ENCODE measurements at regions not wholly inside any gene's neighbourhood (a gene's known extent, or its start where the extent isn't known, plus 50 kb on each side); places are given as distances from the start of the nearest gene placed in this dataset.

GRCh38 chr2:7924023-7924762 lies 757.7 kb upstream of the ID2 start:
- Histone ChIP-seq H3K4me3 (ENCODE audit: low read depth, low read length, poor library complexity, severe bottlenecking) (no peak overlapping the region), H3K27me3 (replicated peaks; ENCODE audit: insufficient read depth, low read depth, low read length, poor library complexity) (no peaks in the 10 kb centered on the region), H3K4me1 (ENCODE audit: insufficient read depth, low read length, poor library complexity, severe bottlenecking) (no peaks in the 10 kb centered on the region), H3K27ac (ENCODE audit: low read depth, low read length, poor library complexity, severe bottlenecking) (no peak overlapping the region), H3K36me3 (ENCODE audit: insufficient read depth, low read length, poor library complexity, severe bottlenecking) (no peaks in the 10 kb centered on the region), H3K9me3 (ENCODE audit: low read depth, low read length, poor library complexity, severe bottlenecking) (no peaks in the 10 kb centered on the region)
- no peak for DNase-seq (ENCODE audit: low spot score)
- ChIA-PET CTCF (no interaction called here), POLR2A (ENCODE audit: low non-redundant PET) (no interaction called here)
- intact Hi-C loops (cut with micrococcal nuclease; ENCODE audit: unreplicated experiment), result no loop called here
- no peak for TF ChIP-seq EZH2 (IDR thresholded peaks at IDR 0.05; ENCODE audit: borderline replicate concordance, low read depth, low read length, poor library complexity, severe bottlenecking)
- TF ChIP-seq CTCF (conservative IDR thresholded peaks at IDR 0.05; ENCODE audit: low read depth, low read length), result no peak
- no TSS peak for BruUV-seq (replicated peaks)

- ChIA-PET POLR2A (ENCODE audit: low non-redundant PET) (no interaction called here), CTCF (no interaction called here)
- no peak overlapping the region for H3K27ac ChIP-seq (ENCODE audit: low read depth, low read length, poor library complexity, severe bottlenecking)
- intact Hi-C loops (cut with micrococcal nuclease; ENCODE audit: unreplicated experiment), result no loop called here
- H3K36me3 ChIP-seq (ENCODE audit: insufficient read depth, low read length, poor library complexity, severe bottlenecking), result no peaks in the 10 kb centered on the region
- H3K4me3 ChIP-seq (ENCODE audit: low read depth, low read length, poor library complexity, severe bottlenecking), result no peak overlapping the region
- no TSS peak for BruUV-seq (replicated peaks)
- no peak for DNase-seq (ENCODE audit: low spot score)
- no peaks in the 10 kb centered on the region for H3K4me1 ChIP-seq (ENCODE audit: insufficient read depth, low read length, poor library complexity, severe bottlenecking)
- no peaks in the 10 kb centered on the region for H3K9me3 ChIP-seq (ENCODE audit: low read depth, low read length, poor library complexity, severe bottlenecking)
- TF ChIP-seq CTCF (conservative IDR thresholded peaks at IDR 0.05; ENCODE audit: low read depth, low read length) (no peak), EZH2 (IDR thresholded peaks at IDR 0.05; ENCODE audit: borderline replicate concordance, low read depth, low read length, poor library complexity, severe bottlenecking) (no peak)
- no peaks in the 10 kb centered on the region for H3K27me3 ChIP-seq (replicated peaks; ENCODE audit: insufficient read depth, low read depth, low read length, poor library complexity)
Observed at GRCh38 chr2:7925506-7925905, 756.4 kb upstream of the ID2 start.

GRCh38 chr2:7927691-7928090 lies 754.2 kb upstream of the ID2 start:
- CTCF ChIA-PET, result no interaction called here
- DNase-seq (ENCODE audit: low spot score), result no peak
- no peaks in the 10 kb centered on the region for H3K9me3 ChIP-seq (ENCODE audit: low read depth, low read length, poor library complexity, severe bottlenecking)
- no peak overlapping the region for H3K4me3 ChIP-seq (ENCODE audit: low read depth, low read length, poor library complexity, severe bottlenecking)
- intact Hi-C loops (cut with micrococcal nuclease; ENCODE audit: unreplicated experiment), result no loop called here
- no peaks in the 10 kb centered on the region for H3K27me3 ChIP-seq (replicated peaks; ENCODE audit: insufficient read depth, low read depth, low read length, poor library complexity)
- no peaks in the 10 kb centered on the region for H3K36me3 ChIP-seq (ENCODE audit: insufficient read depth, low read length, poor library complexity, severe bottlenecking)
- no TSS peak for BruUV-seq (replicated peaks)
- POLR2A ChIA-PET (ENCODE audit: low non-redundant PET), result no interaction called here
- no peak overlapping the region for H3K27ac ChIP-seq (ENCODE audit: low read depth, low read length, poor library complexity, severe bottlenecking)
- H3K4me1 ChIP-seq (ENCODE audit: insufficient read depth, low read length, poor library complexity, severe bottlenecking), result no peaks in the 10 kb centered on the region
- TF ChIP-seq EZH2 (IDR thresholded peaks at IDR 0.05; ENCODE audit: borderline replicate concordance, low read depth, low read length, poor library complexity, severe bottlenecking) (no peak), CTCF (conservative IDR thresholded peaks at IDR 0.05; ENCODE audit: low read depth, low read length) (no peak)
